Non-pigmented ciliary epithelial cell (primary cell): ENCODE measurements at regions not wholly inside any gene's neighbourhood (a gene's known extent, or its start where the extent isn't known, plus 50 kb on each side); places are given as distances from the start of the nearest gene placed in this dataset.

Experiments
- DNase-seq: peaks from one replicate; pipeline ENCODE4 v3.0.0-alpha.2; 2010; ENCODE audit warnings: low read depth

DNA sequence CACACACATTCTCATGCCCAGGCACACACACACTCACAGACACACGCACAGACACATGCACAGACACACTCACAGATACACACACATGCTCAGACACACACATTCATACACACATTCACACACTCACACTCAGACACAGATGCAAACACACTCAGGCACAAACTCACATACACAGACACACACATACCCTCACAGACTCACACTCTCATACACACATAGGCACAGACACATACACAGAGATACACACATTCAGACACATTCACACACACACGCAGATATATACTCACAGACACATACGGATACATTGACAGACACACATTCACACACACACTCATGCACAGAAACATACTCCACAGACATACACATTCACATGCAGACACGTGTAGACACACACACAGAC is 89.6 kb downstream of the RBFOX3 start:
- no peak for DNase-seq

DNA sequence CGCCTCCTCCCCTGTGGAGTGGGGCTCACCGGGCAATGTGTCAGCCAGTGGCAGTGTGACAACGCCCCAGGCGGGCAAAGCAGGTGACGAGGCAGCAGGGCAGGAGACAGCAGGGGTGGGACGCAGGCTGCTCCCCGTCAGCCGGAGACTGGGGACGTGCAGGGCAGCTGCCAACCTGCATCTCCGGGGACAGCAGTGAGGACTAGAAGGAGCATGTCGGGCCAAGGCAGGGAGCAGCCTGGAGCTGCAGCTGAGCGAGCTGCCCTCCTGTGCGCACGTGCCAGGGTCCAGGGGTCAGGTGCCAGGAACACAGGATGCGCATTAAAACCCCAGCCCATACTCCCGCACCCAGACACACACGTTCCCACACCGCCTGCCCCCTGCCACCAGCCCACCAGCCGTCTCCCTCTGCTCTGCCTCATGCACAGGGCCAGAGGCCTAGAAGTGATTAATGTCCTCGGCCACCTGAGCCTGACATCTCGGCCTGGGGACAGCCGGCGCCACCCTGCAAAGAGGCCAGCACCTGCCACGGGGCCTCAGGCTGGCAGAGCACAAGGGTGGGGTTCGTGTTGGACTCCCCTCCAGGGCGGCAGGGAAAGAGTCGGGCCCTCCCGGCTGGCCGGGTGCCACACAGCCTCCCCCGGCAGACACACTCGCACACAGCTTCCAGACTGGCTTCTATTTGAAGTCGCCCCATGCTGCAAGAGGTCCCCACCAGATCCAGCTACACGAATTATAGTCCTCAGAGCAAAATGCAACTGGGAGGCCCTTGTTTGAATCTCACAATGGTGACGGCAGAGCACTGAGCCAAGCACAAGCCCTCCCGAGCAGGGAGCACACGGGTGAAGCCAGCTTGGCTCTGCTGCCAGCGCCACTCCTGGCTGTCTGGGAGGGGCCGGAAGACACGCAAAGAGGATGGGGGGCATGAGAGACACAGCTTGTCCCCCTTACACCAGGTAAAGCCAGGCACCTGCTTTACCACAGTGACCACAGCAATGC is 90.4 kb downstream of the RBFOX3 start:
- DNase-seq: no peak

DNA sequence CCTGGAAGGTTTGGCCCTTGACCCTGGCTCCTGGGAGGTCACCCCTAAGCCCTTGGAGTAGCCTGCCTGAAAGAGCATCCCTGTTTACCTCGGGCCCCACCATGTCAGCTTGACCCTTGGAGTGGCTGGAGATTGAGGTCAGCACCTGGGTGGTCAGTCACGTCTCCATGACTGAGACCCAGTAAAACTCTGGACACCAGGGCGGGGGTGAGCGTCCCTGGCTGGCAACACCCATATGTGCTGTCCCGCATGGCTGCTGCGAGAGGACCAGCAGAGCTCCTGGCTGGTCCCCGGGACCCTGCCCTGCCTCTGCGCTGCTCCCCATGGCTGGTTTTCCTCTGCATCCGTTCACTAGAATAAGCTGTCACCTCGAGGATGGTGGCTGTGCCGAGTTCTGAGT is 91.2 kb downstream of the RBFOX3 start:
- no peak for DNase-seq

DNA sequence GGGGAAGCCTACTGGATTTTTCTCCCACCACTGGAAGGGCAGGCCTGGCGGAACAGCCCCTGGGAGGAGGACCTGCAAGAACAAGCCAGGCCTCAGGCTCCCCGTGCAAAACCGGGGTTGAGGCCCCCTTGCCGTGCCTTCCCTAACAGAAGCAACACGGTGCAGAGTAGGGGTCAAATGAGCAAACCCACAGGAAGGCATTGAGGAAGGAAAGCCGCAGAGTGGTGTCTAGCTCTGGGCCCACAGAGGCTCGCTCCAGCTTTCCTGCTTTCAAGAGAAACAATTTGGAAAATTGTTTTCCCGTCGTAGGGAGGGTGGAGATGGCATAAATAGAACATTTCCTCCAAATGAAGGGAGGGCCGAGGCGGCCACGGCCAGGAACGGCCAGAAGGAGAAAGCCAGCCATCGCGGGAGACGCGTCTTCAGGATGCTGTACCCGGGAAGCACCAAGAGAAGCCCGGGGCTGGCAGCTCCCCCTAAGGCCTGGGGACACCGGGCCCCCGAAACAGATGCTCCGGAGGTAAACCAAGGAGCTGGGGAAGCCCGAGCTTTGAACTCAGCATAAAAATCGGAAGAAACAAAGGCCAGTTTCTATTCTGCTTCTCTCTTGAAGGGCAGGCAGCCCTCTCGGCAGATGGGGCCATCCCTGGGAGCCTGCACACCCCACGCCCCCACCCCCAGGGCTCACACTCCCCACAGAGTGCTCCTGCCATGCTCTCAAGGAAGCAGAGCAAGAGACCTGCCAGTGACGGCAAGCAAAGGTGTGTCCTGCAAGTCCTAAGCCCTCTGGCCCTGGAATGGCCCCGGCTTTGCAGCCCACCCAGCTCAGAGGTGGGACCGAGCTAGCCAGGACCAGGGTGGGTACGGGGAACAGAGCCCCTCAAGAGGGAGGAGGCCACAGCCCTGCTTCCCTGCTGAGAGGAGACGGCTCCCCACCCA is 92.0 kb downstream of the RBFOX3 start:
- no peak for DNase-seq

DNA sequence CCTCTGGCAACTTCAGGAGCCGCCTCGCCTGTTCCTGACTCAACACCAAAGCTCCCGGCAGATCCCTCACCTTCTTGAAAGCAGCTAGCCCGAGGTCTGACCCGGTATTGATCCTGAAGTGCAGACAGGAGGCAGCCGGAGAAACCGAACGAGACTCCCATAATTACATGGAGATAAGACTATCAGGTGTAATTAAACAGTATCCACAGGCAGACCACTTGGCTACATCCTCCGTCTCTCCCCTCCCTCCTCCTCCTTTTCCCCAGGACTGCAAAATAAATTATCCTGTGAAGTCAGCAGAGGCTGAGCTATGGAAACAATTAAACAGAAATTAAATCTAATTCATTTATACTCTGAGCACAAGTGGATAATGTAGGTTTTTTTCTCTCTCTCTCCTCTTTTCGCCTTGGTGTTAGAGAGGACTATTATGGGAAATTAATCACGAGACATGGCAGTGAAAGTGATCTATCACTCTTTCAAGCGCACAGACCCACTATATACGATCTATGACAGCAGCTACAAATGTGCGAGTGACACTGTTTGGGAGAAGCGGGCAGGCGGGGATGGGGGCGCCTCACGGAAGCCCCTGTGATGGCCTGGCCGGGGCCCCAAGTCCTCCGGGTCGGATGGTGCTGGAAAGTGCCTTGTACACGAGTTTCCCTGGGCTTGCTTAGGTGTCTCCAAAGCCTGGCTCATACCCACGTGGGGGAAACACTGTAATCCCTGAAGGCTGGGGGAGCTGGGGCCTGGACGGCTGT is 92.8 kb downstream of the RBFOX3 start:
- DNase-seq: no peak

DNA sequence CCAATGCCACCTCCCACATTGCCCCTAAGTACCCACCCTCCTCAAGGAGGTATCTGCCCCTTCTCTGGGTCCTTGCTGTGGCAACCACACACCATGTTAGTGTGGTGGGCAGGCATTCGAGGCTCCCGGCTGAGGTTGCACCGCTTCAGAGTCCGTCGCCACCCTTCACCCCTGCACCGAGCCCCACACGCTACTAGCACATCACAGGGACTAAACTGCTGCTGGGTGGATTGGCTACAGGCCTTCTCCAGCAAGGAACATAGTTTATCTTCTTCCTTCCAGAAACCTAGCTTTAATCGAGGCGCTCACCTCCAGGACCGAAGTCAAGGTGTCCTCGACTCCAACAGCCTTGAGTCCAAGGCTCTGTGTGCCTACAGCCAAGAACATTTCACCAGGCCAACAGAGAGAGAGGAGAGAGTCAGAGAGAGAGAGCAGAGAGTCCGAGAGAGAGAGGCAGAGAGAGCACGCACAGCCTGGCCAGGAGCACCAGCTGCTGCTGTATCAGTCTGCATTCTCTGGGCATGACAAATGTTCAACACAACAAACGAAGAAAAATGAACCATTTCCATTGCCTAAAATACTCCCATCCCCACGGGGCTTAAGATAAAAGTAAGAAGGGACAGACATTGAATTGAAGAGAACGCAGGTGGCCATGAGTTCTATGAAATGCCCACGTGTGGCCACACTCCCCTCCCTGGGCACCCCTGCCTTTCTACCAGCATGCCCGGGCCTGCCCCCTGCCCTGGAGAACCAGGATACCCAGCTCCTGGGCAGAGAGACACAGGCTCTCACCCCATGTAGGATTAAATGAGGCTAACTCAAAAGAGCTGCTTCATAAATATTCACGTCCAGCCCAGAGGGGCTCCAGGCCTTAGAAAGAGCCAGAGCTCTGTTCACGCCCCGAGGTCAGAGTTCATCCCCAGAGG is 94.9 kb downstream of the RBFOX3 start:
- no peak for DNase-seq

DNA sequence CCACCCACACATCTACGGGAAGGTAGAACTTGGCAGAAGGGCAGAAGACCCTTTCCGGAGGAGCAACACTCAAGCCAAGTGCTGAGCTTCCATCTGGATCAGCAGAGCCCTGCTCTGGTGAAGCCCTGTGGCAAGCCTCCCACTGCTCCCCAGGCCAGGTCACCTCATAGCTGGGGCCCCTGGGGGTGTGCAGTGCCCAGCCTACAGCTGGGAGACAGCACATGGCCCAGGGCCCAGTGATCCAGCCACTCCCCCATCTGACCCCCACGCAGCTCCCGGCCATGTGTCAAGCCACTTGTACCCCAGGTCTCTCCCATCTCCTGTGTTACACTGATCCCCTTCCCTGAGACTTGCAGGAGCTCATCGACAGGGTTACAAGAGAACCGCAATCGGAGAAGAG is 95.7 kb downstream of the RBFOX3 start:
- no peak for DNase-seq

DNA sequence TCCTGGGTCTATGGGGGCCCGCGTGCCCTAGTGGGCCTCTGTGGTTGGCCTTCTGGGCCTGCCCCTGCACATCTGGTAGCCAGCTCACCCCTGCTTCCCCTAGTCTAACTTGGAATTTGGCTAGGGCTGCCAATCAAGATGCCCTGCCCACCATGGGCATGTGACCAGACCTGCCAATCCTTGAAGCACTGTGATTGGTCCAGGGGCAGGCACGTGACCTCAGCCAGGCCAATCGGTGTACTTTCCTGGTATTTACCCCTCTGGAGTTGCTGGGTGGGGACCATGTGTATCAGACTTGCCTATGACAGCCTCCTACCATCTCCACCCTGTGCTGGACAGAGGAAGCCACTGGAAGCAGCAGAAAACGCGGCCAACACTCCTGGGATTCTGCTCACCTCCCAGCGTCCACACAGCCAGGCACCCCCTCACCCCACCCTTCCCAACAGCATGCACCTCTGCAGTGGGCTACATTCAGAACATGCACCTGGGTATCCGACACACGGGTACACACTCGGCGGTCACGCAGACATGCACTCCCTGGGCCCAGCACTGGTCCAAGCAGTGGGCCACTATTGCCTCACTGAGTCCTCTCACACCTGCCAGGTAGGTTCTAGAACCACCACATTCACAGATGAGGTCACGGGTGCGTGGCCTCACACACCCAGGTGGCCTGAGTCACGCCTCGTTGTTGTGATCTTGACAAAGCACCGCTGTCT is 96.9 kb downstream of the RBFOX3 start:
- no peak for DNase-seq

DNA sequence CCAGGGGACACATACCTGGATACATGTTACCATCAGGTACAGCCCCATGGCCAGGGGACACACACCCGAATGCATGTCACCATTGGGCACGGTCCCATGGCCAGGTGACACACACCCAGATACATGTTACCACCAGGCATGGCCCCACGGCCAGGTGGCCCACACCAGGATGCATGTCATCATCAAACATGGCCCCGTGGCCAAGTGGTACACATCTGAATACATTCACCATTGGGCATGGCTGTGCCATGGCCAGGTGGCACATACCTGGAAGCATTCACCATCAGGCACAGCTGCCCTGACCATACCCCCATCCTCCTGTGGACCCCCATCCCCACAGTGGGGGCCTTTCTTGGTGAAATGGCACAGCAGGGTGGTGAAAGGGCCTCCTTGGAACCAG is 97.6 kb downstream of the RBFOX3 start:
- no peak for DNase-seq

DNA sequence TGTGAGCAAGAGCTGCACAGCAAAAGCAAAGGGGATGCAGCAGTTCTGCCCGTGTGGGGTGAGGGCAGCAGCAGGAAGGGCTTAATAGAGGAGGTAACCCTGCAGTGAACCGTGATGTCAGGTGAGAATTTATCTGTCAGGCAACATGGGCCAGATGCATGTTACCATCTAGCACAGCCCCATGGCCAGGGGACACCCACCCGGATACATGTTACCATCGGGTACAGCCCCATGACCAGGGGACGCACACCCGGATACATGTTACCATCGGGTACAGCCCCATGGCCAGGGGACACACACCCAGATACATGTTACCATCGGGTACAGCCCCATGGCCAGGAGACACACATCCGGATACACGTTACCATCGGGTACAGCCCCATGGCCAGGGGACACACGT is 99.4 kb downstream of the RBFOX3 start:
- no peak for DNase-seq

DNA sequence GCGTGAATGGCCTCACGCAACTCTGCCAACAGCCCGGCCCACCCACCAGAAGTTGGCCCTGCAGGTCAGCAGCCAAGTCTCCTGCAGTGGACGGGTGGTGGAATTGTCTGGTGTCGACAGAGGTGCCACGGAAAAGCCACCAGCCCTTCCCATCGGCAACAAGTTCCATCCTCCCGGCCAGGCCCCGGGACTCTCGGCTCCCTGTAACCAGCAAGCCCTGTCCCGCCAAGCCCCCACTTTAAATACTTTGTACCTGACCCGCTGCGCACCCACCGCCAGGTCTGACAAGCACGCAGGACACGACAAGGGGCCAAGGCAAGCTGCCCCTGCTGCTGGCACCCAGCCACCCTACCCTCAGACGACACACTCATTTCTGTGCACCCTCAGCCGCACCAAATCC is 100.8 kb downstream of the RBFOX3 start:
- DNase-seq: no peak

DNA sequence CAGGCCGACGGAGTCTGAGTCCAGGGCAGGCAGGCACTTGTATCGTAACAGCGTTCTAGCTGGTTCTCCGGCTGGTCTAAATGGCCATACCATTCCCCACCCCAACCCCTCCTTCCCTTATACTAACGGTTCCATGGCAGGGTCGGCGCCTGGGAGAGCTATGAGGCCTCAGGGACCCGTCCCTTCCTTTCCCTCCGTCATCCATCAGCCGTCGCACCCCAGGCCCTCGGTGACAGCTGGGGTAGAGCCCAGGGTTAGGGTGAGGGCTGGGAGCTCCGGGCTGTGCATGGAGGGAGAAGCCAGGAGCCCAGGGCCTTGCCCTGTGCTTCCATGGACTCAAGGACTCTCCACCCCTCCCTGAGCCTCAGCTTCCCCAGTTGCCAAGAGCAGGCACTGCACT is 101.4 kb downstream of the RBFOX3 start:
- no peak for DNase-seq

DNA sequence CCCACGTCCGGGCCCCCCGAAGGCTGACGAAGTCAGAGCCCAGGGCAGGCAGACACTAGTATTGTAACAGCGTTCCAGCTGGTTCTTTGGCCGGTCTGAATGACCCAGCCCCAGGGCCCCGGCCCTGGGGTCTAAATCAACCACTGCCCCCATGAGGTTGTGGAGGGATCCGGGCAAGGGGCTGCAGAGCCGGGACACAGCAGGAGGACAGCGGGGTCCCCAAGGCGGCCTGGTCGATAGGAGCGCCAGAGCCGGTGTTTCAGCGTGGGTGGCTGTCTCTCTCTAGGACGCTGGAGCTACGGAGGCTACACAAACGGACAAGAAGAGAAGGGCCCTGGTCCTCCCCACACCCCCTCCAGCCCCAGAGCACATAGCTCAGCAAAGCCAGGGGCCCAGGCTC is 101.8 kb downstream of the RBFOX3 start:
- DNase-seq: no peak

DNA sequence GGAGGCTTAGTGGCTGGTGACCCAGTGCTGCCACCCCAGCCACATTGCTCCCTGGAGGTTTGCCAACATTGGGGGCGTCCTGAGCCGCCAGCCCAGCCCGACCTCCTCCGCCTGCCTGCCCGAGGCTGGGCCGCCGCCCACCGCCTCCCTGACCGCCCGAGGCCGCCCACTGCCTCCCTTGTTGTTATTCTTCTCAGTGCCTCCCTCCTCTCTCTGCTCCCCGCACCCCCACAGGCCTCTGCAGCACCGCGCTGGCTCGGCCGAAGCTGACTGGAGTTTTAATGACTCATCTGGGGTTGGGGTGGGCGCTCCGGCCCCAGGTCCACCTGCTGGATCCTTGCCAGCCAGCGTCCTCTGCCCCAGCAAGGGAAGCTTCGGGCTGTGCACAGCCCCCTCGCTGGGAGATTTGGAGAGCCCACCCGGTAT is 102.5 kb downstream of the RBFOX3 start:
- DNase-seq: no peak

DNA sequence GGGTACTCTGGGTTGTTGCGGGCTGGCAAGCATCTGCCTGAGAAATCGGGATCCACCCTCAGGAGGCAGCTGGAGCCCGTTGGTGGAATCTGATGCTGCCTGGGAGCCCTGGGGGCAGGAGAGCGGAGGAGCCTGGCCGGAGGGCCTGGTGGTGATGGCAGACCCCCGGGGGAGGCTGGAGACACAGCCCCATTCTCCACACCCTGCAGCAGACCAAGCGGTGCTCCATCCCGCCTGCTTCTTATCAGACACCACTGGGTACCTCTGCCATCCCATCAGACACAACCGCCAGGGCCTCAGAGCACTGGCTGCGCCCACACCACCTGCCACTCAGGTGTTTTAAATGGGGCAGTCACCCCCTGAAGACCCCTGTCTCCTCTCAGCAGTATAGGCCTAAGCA is 103.9 kb downstream of the RBFOX3 start:
- no peak for DNase-seq

DNA sequence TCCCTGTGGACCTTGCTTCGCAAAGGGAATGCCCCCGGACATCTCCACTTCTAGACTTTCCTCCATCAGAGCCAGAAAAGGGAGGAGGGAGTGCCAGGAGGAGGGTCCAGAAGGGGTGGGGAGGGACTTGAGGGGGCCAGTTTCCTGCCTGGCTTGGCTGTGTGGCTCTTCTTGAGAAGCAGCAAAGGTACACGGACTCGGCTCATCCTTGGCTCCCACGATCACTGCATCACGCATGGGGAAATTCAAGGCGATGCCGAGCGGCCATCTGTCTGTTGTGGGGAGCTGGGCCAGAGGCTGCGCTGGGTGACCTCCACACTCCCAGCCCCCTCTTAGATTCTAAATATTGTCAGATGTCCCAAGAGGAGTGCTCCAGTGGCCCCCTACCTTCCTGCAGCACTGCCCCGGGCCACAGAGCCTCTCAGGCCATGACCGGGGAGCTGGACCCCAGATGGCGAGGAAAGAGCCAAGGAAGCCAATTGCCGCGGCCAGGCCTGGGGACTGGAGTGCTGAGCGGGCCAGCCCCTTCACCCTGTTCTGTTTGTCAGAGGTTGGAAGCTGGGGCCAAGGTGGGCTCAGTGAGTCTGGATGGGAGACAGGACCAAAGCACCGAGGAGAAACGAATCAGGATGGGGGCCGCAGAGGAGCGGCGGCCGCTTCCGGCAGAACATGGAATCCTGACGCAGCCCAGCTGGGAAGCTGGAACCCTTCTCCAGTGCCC is 104.5 kb downstream of the RBFOX3 start:
- no peak for DNase-seq

DNA sequence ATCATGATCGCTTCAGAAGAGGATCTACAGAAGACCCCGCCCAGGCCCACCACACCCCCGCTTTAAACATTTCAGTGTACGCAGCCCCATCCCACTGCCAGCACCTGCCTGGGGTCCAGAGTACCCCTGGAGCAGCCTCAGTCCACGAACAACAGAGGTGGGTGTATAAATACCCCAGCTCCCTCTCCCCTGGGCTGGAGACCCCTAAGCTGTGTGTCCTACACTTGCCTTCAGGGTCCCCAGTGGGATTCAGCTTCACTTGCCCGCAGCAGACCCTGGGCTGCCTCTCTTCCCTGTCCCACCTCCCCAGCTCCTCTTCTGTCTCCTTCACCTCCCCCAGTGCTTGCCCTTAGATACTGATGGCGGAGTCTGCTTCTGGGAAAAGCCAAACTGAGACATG is 105.7 kb downstream of the RBFOX3 start:
- no peak for DNase-seq

DNA sequence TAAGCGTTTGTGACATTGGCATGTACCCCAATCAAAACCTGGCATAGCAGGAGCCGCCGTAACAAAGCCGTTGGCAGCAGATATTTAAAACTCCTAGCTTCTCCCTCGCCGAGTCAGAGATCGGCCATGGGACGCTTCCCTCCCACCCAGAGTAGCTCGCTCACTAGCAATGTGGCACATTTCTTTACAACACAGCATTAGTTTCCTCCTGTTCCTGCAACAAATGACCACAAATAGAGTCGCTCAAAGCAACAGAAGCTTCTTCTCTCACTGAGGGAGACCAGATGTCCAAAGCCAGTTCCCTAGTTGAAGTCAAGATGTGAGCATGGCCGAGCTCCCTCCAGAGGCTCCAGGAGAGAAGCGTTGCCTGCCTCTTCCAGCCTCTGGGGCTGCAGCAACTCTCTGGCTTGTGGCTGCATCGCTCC is 106.7 kb downstream of the RBFOX3 start:
- DNase-seq: no peak

DNA sequence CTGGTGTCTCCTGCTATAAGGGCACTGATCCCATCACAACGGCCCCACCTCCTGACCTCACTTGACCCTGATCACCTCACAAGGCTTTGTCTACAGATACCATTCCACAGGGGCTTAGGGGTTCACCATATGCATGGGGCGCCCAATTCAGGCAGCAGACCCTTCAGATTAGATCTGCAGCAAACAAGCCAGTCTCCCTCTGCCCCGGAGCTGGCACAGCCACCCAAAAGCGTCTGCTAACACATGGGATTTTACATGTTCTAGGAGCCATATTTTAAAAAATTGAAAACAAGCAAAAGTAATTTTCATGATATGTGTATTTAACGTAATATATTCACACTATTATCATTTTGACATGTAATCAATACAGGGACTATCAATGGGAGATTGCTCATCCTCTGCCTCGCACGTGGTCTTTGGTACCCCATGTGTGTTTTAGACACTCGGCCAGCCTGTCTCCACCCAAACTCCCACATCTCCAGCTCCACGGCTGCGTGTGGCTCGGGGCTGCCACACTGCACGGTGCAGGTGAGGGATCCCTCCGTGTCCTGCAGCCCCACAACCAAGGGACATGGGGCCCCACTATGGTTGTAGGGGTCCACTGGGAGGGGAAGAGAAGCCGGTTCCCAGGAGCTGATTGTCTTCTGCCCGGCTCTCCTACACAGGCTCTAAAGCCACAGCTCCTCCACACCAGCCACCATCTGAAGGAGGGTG is 107.6 kb downstream of the RBFOX3 start:
- DNase-seq: no peak
